T47D (cell line): ENCODE measurements at regions not wholly inside any gene's neighbourhood (a gene's known extent, or its start where the extent isn't known, plus 50 kb on each side); places are given as distances from the start of the nearest gene placed in this dataset.
"Not testable (repeated sequence)": the region's sequence is repeated elsewhere in the genome, so short reads cannot be mapped to it uniquely, and the experiment has no call there.

Experiments used
- DNase-seq, 2 experiments: peaks; one replicate each; pipeline versions ENCODE4 v3.0.0 to v3.0.0-alpha.2; 2011 to 2012; ENCODE audit warnings: low read depth in 1 of 2, low spot score in 1 of 2
- JUND ChIP-seq: IDR thresholded peaks from 2 replicates; pipeline ENCODE4 v1.6.1; 2012; ENCODE audit warnings: low read depth
- in situ Hi-C: cut with HindIII; loops from 2 replicates; pipeline ENCODE4 v1.10.0; 2016; ENCODE audit warnings: low sequenced_read_pairs, low pct_unique_long_range_greater_than_20kb

GRCh38 chr10:120019568-120019967 is 127.0 kb downstream of the SEC23IP start:
- no peak for DNase-seq
- in situ Hi-C loops, result no loop called here
- TF ChIP-seq JUND, result no peak

DNA sequence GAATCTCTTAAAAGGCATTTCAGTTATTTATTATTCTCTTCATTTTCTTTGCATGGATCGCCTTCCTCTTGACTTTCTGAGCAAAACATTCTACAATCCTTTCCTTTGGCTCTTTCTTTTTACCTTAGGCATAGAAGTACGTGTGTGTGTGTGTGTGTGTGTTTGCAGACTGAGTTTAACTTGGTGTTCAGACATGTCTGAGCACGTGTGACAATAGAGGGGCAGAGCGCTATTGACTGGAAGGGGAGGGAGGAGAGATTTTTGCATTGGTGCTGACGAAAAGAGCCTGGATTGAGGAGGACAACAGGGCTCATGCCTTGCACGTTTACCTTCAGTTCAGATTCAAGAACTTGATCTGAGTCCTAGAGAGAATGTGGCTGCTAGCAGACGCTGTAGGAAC is 129.8 kb downstream of the SEC23IP start:
- in situ Hi-C loops, result no loop called here
- TF ChIP-seq JUND, result no peak
- DNase-seq, result no peak

DNA sequence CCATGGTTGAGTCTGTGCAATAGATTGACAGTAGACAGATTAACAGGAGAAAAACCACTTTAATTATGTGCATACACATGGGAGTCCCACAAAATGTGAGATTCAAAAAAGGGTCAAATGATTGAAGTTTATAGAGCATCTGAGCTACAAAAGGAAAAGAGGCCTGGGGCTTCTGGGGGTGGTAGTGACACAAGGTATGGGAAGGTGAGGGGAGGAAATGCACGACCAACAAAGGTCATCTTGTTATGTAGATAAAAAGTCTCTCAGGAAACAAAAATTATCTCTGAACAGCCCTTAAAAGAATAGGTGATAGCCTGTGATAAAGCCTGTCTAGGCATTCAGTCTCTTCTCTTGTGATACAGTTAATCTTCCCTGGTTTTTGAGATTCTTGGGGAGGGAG is 141.7 kb downstream of the SEC23IP start:
- no peak for DNase-seq
- in situ Hi-C loops, result no loop called here
- no peak for TF ChIP-seq JUND

- no peak for TF ChIP-seq JUND
- in situ Hi-C loops, result no loop called here
- no peak for DNase-seq
Measured at GRCh38 chr10:120039046-120039445, 146.5 kb downstream of the SEC23IP start.

DNA sequence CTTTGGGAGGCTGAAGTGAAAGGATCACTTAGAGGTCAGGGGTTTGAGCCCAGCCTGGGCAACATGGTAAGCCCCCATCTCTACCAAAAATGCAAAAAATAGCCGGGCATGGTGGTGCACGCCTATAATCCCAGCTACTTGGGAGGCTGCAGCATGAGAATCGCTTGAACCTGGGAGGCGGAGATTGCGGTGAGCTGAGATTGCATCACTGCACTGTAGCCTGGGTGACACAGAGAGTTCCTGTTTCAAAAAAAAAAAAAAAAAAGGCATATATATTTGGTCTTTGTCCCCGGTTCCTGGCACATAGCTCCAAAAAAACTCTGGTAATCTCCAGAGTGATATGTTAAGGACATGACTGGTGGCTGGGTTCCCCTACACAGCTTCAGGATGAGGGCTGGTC is 147.3 kb downstream of the SEC23IP start:
- in situ Hi-C loops, result no loop called here
- TF ChIP-seq JUND, result no peak
- DNase-seq, result no peak

- DNase-seq, result no peak
- TF ChIP-seq JUND, result no peak
- in situ Hi-C loops, result no loop called here
Measured at GRCh38 chr10:120041807-120042559, 149.5 kb downstream of the SEC23IP start.

DNA sequence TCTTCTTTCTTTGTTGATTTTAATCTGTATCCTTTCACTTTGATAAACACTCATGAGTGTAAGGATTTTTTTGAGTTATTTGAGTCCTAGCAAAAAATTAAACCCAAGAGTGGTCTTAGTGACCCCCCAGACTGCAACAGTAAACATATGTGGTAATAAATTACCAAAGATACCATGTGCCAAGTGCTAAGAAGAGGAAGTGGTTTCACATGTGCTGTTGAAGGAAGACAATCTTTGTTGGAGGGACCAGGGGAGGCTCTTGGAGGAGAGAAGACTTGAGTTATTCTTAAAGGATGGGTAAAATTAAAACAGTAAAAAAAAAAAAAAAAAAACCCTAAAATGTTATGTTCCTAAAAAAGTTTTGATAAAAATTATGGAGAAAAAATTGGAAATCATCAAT is 150.2 kb downstream of the SEC23IP start:
- in situ Hi-C loops, result no loop called here
- no peak for DNase-seq
- TF ChIP-seq JUND, result no peak

DNA sequence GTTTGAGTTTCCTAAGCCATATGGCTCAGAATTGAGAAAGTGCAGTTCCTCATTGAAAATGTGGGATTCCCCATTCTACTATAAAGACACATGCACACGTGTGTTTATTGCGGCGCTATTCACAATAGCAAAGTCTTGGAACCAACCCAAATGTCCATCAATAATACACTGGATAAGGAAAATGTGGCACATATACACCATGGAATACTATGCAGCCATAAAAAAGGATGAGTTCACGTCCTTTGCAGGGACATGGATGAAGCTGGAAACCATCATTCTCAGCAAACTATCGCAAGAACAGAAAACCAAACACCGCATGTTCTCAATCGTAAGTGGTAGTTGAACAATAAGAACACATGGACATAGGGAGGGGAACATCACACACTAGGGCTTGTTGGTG is 154.8 kb downstream of the SEC23IP start:
- DNase-seq, in situ Hi-C loops: not testable (repeated sequence)

GRCh38 chr10:120047926-120048325 is 155.4 kb downstream of the SEC23IP start:
- no peak for DNase-seq
- in situ Hi-C loops, result no loop called here
- no peak for TF ChIP-seq JUND

DNA sequence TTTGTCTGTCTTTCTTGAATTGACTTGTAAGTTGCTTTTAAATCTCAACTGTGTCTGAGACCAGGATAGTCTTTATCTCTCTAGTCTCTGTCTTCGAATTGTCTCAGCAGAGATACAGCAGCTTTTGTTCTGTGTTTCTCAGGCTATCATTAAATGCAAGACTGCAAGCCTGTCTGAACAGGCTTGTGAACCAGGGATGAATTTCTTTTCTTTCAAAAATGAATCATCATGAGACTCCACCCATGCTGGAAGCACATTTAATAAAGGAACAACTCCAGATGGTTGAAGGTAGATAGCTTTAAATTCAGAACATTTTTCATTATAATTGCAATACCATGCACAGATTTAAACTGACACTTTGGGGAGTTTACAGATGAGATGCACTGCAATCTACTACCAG is 155.9 kb downstream of the SEC23IP start:
- no peak for DNase-seq
- in situ Hi-C loops, result no loop called here

DNA sequence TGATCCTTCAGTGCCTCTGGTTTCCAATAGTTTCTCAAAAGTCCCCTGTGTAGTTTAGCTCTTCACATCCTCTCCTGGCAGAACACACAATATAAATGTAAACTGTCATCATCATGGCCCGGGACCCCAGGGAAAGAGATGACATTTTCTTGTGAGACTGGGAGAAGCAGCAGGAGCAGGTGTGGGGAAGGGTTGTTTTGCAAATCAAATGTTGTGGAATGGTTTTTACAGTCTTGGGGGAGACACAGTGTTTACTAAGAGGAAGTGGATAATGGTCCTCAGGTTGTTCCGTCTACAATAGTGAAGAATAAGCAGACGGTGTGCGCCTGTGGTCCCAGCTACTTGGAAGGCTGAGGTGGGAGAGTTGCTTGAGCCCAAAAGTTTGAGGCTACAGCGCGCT is 159.1 kb downstream of the SEC23IP start:
- in situ Hi-C loops, result no loop called here
- no peak for DNase-seq

More for the DNA sequence above, 155.9 kb downstream of the SEC23IP start:
- no peak for TF ChIP-seq JUND

GRCh38 chr10:120052964-120053702 is 160.6 kb downstream of the SEC23IP start:
- in situ Hi-C loops, result no loop called here
- DNase-seq, result no peak
- TF ChIP-seq JUND, result no peak

More for the DNA sequence above, 159.1 kb downstream of the SEC23IP start:
- no peak for TF ChIP-seq JUND

DNA sequence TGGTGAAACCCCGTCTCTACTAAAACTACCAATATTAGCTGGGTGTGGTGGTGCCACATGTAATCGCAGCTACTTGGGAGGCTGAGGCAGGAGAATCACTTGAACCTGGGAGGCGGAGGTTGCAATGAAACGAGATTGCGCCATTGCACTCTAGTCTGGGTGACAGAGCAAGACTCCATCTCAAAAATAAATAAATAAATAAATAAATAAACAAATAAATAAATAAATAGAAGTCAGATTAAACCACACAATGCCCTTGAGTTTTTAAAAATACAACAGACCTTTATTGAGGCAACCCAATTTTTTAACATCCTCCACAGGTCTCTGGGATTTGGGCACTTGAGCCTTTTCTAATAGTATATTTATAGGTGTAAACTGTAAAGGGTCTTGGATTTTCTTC is 167.3 kb downstream of the SEC23IP start:
- in situ Hi-C loops, DNase-seq: not testable (repeated sequence)

GRCh38 chr10:120067427-120067826 is 174.9 kb downstream of the SEC23IP start:
- no peak for DNase-seq
- in situ Hi-C loops, result no loop called here
- TF ChIP-seq JUND, result no peak
